ENCODE measurements at regions not wholly inside any gene's neighbourhood (a gene's known extent, or its start where the extent isn't known, plus 50 kb on each side); places are given as distances from the start of the nearest gene placed in this dataset.

DNA sequence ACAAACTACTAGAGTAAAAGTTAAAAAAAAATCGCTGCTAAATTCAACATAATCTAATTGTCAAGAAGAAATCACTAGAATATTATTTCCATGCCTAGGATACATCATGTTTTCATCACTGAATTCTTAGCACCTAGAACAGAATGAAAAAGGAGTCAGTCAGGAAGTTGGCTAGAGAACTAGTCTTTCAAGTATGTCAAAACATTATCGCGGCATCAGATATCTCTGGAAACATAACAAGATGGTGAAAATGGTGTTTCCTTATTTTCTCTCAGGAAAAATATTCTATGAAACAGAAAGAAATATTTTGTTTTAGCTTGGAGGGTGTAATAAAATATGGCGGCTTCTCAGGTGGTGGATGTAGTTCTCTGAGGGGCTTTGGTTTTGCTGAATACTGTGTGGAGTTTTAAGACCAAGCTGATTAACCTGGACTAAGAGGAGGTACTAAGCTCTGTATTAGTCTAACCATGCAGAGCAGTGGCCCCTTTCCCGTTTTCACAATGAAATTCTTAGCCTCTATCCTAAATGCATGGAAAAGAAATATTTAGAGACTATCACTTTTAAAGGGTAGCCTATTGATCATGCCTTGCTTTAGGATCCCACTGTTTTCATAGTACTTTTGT is 205.6 kb downstream of the MDFIC start:
- no peak for DNase-seq (ENCODE audit: low spot score)

DNA sequence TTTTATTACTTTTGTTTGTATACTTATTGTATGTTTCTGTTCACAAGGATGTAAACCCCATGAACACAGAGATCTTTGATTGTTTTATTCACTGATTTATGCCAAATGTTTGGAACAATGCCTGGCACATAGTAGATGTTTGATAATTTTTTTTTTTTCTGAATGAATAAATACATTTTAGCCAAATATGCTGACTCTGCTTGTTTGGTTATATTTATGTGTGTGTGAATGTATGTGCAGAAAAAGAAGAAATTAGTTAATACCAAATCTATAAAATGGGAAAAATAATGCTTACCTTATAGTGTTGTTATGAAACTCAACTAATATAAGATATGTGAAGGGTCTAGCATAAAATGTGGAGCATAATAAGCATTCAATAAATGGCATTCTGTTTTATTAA is 203.9 kb downstream of the MDFIC start:
- DNase-seq (ENCODE audit: low spot score): no peak

DNA sequence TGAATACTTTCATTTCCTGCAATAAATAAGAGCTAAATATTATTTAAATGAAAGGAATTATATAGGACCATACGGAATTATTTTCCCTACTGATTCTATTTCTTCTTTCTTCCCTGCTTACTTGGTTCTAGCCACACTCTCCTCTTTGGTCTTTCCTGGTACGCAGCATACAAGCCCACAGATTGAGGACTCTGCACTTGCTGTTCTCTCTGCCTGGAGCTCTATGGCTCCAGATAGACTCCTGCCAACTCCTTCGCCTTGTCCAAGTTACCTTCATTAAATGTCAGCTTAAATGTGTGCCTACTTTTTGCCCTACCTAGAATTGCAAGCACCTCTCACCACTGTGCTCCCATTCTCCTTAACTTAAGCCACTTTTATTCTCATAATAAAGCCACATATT is 203.4 kb downstream of the MDFIC start:
- DNase-seq (ENCODE audit: low spot score): no peak

DNA sequence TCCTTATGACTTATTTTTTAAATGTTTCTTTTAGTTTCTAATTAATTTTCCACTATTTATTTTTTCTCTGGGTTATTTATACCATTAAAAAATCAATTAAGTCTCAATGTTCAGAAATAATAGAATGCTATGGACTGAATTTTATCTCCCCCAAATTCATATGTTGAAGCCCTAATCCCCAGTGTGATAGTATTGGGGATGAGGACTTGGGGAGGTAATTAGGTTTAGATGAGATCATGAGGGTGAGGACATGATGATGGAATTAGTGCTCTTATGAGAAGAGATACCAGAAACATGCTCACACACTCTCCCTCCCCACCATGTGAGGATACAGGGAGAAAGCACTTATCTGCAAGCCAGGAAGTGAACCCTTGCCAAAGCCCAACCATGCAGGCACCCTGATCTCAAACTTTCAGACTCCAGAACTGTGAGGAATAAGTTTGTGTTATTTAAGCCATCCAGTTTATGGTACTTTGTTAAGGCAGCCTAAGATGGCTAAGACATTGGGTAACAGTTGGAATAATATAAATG is 202.6 kb downstream of the MDFIC start:
- DNase-seq (ENCODE audit: low spot score): no peak

DNA sequence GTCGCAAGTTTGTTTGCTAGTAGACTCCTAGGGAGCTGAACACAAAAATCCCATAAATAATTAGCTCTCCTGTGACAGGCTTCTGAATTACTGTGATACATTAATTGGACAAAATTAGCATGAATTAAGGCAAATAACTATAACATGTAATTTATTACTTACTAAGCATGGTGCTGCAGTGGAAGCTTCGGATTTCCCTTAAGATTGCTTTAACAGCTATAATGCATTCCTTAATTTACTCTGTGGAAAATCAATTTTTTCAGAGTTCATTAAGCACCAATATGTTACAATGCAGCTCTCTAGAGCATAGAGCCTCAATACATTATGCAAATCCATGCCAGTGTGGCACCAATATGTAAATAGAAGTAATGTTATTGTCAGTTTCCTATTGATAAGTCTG is 201.5 kb downstream of the MDFIC start:
- no peak for DNase-seq (ENCODE audit: low spot score)

DNA sequence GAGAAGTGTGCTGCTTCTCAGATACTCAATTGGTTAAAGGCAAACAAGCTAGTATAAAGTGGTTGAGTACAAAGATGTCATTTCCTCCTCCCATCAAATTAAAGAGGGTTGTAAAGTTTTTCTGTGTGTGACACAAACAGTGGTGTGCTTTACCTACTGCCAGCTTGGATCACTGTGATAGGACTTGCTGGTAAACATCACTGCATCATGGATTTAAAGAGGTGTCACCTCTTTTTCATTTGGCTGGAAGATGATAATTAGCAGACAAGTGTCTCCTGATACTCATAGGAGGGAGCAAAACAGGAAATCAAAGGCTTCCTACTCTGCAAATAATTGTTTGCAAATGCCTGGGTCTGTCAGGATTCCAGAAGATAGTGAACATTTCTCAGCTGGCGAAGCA is 200.5 kb downstream of the MDFIC start:
- no peak for DNase-seq (ENCODE audit: low spot score)

DNA sequence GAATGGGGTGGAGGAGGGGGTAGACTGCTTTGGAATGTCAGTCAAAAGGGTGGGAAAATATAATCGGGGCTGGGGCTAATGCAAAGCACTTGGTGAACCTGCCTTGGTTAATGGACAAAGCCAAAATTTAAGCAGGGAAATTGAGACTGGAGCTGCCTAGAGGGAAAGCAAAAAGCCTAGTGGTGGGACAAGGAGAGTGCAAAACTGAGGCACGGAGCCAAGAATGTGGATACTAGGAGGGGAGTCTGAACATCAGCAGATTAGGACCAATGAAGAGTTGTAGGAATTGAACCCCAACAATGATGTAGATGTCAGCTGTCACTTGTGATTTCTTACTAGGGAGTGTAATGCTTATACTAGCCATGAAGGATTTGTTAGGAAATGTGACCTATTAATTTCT is 195.9 kb downstream of the MDFIC start:
- DNase-seq (ENCODE audit: low spot score): no peak

DNA sequence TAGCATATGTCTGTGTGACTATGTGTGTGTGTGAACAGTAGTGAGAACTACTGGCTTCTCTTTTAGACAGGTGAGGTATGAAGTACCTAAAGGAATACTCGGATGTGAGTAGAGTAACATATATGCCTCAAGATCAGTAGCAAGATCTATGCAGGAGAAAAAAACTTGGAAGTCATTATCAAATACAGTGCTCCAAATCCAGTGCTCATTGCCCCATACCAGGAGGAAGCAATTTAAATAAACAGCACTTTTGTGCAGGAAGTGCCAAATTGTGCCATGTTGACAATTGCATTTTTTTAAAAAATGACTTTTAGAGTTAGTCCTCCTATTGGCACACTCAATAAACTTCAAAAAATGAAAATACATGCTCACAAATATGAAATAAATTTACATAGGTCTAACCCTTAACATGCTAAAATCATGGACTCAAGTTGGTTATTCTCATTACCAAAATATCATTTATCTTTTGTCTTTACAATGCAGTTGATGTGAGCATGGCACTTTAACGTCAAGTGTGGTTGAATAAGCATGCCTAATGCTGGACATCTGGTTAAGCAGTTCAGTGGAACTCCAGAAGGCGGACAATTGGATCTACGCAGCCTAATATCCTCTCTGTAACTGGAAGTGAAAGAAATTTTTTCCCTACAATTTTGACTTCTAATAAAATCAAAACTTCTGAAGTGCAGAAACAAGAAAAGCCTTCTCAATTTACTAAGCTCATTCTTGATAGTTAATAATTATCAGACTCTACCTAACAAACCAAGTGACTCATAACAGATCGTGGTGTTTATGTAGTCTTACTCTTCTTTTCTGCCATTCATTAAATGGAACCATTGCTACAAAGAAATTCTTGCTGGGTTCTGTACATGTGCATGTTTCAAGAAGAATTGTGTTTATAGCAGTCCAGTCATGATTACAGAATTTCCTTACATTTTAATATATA is 195.2 kb downstream of the MDFIC start:
- DNase-seq (ENCODE audit: low spot score): no peak

DNA sequence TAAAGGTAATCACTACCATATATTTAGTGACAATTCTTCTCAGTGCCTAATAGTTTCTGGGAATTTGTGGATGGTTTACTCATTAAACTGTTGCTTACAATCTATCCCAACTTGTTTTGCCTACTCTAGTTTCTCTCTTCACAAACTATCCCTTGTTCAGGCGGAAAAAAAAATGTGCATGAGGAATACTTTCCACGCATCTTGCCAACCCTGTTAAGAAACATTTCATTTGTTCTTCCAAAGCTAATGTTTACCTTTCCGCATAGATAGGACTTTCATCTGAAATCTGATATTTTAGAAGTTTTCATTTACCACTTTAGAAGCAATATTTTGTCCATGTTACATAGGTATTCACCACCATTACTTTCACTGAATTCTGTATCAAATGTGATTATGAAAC is 191.9 kb downstream of the MDFIC start:
- DNase-seq (ENCODE audit: low spot score): no peak

DNA sequence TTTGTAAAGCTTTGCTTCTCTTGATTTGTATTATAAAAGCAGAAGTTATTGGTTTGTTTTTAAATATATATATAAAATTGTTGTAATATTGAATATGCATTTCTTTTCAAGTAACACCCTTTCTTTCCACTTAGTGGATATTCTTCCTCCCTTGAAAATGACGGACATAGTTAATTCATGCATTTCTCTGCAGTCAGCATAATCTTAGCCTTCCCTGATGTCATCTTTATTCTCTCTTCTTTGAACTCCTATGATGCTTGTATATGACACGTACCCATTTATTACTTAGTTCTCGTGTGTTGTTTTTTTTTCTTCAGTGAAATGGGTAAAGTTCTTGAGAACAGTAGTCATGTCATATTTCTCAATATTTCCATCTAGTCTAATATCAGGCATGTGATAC is 191.2 kb downstream of the MDFIC start:
- no peak for DNase-seq (ENCODE audit: low spot score)

DNA sequence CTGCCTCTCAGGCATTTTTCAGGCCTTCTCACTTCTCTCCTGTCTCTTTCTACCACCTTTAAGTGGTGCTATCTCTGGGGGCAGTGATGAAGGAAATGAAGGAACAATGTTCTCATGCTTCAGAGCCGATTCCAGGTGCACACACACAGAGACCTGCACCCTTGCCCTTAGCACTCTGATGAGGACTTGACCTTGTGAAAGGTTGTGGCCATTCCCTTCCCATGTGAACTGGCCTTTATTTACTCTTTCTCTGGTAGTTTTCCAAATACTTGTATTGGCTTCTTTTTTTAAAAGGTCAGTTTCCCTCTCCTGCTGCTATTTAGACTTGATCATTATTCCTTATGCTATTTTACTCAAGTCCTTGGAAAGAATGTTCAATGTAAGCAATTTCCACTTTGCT is 188.6 kb downstream of the MDFIC start:
- DNase-seq (ENCODE audit: low spot score): no peak

DNA sequence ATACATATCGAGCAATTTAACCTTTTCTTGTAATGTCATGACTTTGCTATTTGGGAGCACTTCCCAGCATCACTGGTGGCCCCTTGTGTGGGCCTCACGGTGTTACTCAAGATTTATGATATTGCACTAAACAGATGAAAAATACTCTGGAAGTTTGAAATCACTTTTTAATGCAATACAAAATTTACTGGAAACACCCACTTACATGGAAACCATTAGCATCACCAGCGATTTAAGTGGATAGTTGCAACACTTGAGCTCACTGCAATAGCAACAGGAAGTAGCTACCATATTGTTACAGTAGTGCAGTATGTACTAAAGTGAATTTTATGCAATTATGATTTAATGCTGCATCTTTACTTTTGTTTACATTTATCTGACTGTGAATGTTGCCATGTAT is 184.4 kb downstream of the MDFIC start:
- no peak for DNase-seq (ENCODE audit: low spot score)

DNA sequence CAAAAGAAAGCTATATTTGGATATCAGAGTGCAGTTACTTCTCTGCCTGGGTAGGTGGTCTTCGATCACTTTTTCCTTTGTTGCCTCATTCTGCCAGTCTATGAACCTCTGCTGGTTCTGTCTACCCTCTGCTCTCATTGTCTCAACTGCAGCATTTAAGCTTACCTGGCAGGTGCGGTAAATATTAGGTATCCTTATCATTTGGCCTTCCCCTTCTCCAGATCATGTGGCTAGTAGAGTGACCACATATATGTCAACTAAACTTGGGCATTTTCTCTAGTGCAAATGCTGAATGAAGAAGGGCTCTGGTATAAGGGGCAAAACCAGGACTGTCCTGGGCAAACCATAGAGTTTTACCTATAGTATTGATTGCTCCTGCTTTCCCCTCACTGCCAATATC is 180.8 kb downstream of the MDFIC start:
- no peak for DNase-seq (ENCODE audit: low spot score)

DNA sequence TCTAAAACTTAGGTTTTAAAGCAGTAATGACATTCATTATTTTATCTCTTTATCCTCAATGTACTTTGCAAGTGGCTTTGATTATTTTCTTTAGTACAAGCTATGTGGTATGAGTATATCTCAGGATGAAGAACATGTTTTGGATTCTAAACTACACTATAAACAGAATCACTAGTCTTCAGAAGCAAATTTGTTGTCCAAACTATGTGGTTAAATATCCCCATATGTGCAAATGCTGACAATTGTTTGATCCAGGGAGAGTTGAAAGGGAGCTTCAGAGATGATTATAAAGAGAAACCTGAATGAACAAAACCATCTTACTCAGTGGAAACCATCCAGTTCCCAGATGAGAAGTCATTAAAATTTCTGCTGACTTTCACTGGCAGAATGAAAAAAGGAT is 179.3 kb downstream of the MDFIC start:
- DNase-seq (ENCODE audit: low spot score): no peak

DNA sequence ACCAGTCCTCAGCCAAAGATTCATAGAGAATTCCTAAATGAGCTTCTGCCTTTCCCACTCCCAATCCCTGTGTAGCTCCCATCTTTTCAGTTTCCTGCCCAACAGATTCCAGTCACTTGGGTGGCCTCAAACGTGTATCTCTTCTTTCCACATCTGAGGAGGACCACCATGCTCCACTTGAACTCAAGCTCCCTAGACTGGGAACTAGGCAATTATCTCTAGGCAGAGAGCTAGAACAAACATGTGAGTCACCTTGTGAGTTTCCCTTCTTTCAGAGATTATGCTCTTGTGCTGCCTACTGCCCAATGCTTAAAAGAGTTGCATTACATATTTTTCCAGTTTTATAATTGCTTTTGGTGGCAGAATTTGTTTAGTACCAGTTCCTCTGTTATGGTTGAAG is 178.0 kb downstream of the MDFIC start:
- peak; percentile 34 for DNase-seq (ENCODE audit: low spot score)

DNA sequence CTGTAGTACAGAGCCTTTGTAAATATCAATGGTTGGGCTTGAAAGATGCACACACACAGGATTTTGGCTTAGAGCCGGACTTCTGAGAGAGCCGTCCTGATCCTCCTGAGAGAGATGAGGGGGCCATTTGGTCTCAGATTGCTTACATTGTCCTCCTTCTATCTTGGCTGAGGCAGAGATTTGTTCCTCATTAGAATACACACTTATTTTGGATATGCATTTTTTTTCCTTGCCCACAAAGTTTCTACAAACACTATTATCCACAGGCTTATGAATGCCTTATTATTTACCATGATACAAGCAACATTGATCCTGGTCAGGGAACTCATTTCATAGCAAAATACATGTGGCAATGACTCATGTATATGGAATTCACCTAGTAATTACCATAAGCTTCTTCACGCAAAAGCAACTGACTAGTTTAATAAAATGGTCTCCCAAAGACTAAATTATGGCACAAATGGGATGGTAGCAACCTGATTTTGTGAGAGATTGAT is 175.3 kb downstream of the MDFIC start:
- DNase-seq (ENCODE audit: low spot score): no peak

DNA sequence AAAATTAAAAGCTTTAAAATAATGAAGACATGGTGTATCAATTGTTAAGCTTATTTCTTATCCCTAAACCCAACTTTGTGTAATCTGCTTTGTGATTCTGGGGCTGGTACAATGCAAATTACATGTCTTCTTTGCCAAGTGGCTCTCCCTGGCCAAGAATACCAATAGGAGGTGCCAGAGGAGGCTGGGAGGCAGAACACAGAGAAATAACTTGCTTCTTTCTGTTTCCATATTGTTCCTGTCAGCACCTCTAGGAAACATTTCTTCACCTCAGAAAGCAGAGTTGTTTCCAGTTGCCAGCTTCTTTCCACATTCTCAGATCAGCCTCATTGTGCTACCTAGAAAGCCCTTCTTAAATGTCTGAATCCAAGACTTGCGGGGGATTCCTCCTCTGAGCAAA is 174.4 kb downstream of the MDFIC start:
- no peak for DNase-seq (ENCODE audit: low spot score)

DNA sequence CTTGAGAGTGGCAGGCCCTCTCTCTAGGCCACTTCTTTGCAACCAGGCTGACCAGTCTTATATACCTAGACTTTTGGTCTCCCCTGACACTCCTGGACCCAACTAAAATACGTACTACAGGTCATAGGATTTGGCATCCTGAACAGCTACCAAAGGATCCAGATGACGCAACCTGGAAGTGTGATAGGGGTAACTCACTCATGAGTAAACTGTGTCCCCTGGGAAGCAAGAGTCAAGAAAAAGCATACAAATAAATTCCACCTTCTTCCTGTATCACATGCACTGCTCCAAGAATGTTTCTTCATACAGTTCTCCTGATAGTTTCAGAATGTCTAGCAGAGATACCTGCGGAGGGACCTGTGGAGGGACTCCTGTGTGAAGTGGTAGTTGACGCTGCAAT is 172.3 kb downstream of the MDFIC start:
- DNase-seq (ENCODE audit: low spot score): no peak

DNA sequence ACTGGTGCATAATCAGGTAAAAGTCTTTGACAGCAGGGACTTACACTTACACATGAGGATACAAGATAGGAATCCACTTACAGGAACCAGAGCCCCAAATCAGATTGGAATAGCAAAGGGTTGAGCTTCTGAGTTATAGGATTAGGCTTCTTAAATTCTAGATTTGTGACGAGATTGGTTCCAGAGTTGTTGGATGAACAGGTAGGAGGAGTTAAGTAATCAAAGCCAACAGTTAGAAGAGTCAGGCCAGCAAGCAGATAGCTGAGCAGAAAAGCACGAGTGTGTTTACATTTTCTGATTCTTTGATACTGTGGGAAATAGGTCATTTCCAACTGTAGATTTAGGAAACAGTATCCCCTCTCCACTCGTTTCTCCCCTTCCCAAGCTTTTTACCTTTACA is 167.0 kb downstream of the MDFIC start:
- no peak for DNase-seq (ENCODE audit: low spot score)

DNA sequence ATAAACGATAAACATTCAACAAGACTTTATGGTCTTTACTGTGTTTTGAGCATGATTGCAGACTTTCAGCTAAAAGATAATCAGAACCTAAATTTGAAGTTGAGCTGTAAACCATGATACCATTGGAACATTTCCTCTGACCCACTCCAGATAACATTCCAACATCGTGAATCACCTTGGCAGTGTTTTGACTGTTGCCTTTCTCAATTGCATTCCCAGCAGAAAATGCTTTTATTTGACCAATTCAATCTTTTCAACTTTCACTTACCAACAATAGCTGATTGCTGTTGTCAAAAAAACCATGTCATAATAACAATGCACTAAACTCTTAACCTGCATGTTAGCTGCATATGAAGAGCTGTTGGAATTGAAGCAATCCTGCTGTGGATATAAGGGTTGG is 165.5 kb downstream of the MDFIC start:
- peak; percentile 58 for DNase-seq (ENCODE audit: low spot score)

DNA sequence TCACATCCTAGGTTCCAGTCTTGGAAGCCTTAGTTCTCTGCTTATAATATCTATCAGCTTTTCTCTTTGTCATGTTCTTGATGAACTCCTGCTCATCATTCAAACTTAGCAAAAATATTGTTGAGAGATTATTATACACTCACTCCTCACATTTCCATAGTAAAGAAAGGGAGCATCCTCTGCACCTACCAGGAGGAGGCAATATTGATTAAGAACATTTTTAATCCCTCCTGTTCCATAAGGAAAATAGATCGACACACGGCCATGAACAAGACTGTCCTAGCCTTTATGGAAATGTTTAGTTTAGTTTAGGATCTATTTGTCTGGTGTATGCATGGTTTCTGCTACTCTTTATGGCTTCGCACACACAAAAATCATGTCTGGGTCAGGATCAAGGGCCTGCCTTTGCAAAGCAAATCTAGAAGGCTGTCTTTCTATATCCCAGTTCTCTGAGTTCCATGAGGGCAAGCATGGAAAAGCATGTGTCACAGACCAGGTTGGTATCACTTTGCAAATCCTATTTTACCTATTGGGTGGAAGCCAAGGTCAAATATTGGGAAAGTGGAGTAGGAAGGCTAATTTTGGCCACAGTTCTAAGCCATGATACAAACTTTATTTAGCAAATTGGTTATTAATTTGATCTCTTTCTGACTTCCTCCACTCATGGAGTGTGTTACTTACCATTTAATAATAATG is 164.4 kb downstream of the MDFIC start:
- DNase-seq (ENCODE audit: low spot score): no peak

DNA sequence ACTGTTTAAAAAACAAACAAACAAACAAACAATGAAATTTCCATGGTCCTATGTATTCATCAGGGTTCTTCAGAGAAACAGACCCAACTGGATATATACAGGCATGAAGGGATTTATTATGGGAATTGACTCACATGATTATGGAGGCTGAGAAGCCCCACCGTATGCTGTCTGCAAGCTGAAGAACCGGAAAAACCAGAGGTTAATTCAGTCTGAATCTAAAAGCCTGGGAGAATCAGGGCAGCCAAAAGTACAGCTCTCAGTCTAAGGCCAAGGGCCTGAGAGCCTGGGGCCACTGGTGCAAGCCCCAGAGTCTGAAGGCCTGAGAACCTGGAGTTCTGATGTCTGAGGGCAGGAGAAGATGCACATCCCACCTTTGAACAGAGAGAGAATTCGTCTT is 163.5 kb downstream of the MDFIC start:
- DNase-seq (ENCODE audit: low spot score): no peak

DNA sequence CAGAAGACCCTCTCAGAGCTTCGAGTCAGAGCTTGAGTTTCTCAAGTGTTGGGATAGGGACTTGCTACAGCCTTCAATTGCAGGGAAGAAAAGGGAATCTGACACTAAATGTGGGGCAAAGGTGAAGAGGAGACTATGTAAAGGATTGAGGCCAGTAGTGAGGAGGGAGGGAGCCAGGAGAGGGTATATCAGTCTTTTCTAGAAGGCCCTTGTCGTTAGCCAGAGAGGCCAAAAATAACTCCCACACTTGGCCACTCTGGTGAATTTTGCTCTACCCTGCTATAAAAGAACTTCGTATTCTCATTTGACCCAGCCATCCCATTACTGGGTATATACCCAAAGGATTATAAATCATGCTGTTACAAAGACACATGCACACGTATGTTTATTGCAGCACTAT is 162.0 kb downstream of the MDFIC start:
- no peak for DNase-seq (ENCODE audit: low spot score)
